SK-N-DZ (cell line): ENCODE measurements at regions not wholly inside any gene's neighbourhood (a gene's known extent, or its start where the extent isn't known, plus 50 kb on each side); places are given as distances from the start of the nearest gene placed in this dataset.
"Not testable (repeated sequence)": the region's sequence is repeated elsewhere in the genome, so short reads cannot be mapped to it uniquely, and the experiment has no call there.

Experiments
- DNase-seq: peaks from one replicate; pipeline ENCODE4 v3.0.0-alpha.2; 2015; ENCODE audit warnings: low spot score
- small RNA-seq, 2 experiments: library from RNA; depleted of rRNA; stranded (forward); fragments of <200 nt; gene quantifications; one replicate each; pipeline ENCODE3, GENCODE V24; 2014

DNA sequence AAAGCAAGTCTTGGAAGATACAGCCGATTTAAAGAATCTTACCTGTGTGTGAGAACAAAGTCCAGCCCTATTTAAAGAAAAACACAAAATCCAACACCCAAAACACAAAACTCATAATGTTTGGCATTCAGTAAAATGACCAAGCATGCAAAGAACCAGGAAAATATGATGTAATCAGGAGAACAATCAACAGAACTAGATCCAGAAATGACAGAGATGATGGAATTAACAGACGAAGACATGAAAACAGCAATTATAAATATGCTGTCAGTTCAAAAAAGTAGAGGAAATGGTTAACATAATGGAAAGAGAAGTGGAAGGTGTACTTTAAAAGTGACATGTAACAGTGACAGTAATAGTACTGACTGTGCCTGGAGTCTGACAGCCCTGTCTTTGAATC lies 56.1 kb upstream of the ERV3-1 start:
- DNase-seq = not testable (repeated sequence)

DNA sequence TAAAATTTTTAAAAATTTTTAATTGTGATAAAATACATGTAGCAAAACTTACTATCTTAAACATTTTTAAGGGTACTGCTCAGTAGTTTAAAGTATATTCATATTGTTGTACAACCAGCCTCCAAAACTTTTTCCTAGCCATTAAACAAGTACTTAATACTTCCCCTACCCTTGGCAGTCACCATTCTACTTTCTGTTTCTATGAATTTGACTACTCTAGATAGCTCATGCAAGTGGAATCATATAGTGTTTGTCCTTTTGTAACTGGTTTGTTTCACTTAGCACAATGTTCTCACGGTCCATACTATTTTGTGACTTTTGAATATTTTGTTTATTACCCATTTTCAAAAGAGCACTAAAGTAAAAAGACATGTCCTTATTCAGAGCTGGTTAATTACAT lies 52.8 kb upstream of the ERV3-1 start:
- not testable (repeated sequence) for DNase-seq

Small RNA genes in the stretch of these regions (small RNA-seq; reads per million reads assigned to genes)
- gene AC104073.1 (0 reads per million in 2 experiments), gene SNORA15B-1 (0 reads per million in 2 experiments), gene SNORA22C (0 to 0.10 reads per million in 2 experiments)
